Mesenchymal stem cell (in vitro differentiated cells and primary cell): ENCODE measurements at regions not wholly inside any gene's neighbourhood (a gene's known extent, or its start where the extent isn't known, plus 50 kb on each side); places are given as distances from the start of the nearest gene placed in this dataset.

ENCODE experiments used
- DNase-seq: peaks from one replicate; pipeline ENCODE4 v3.0.0-alpha.2; 2013
- H2AFZ ChIP-seq: one replicate; pipeline ENCODE4 v1.6.1; 2013; ENCODE audit warnings: low read depth, mild to moderate bottlenecking, control low read depth, inconsistent platforms, low read length, moderate library complexity
- H2AK5ac ChIP-seq: 2 replicates; pipeline ENCODE4 v1.6.1; 2013; ENCODE audit warnings: low read length, moderate library complexity, mild to moderate bottlenecking, inconsistent platforms; ENCODE audit not compliant: severe bottlenecking
- H2BK120ac ChIP-seq: one replicate; pipeline ENCODE4 v1.6.1; 2013; ENCODE audit warnings: low read depth, mild to moderate bottlenecking, inconsistent platforms, low read length, moderate library complexity
- H2BK12ac ChIP-seq, 2 experiments: one replicate each; pipeline ENCODE4 v1.6.1; 2013; ENCODE audit warnings: inconsistent platforms in 2 of 2, low read length in 2 of 2, mild to moderate bottlenecking in 2 of 2, moderate library complexity in 2 of 2, control low read depth in 1 of 2
- H2BK15ac ChIP-seq: one replicate; pipeline ENCODE4 v1.6.1; 2013; ENCODE audit warnings: mild to moderate bottlenecking, low read depth, inconsistent platforms; ENCODE audit not compliant: poor library complexity, severe bottlenecking
- H2BK5ac ChIP-seq: 2 replicates; pipeline ENCODE4 v1.6.1; 2013; ENCODE audit warnings: low read depth, mild to moderate bottlenecking, low read length, control low read depth, inconsistent platforms; ENCODE audit not compliant: poor library complexity, severe bottlenecking
- H3K14ac ChIP-seq, 2 experiments: one replicate each; pipeline ENCODE4 v1.6.1; 2013; ENCODE audit warnings: inconsistent platforms in 2 of 2, low read length in 2 of 2, control low read depth in 1 of 2, mild to moderate bottlenecking in 1 of 2, moderate library complexity in 1 of 2
- H3K18ac ChIP-seq, 2 experiments: one replicate each; pipeline ENCODE4 v1.6.1; 2013; ENCODE audit warnings: inconsistent platforms in 2 of 2, low read length in 2 of 2, control low read depth in 1 of 2, low read depth in 1 of 2, mild to moderate bottlenecking in 1 of 2
- H3K23ac ChIP-seq, 2 experiments: one replicate each; pipeline ENCODE4 v1.6.1; 2013; ENCODE audit warnings: inconsistent platforms in 2 of 2, low read length in 2 of 2, mild to moderate bottlenecking in 2 of 2, moderate library complexity in 2 of 2, control low read depth in 1 of 2
- H3K27ac ChIP-seq: 2 replicates; pipeline ENCODE4 v1.5.1; 2013; ENCODE audit warnings: mild to moderate bottlenecking, moderate library complexity, low read length, control low read depth, inconsistent platforms; ENCODE audit not compliant: poor library complexity, severe bottlenecking
- H3K27me3 ChIP-seq, 2 experiments: 2 replicates each; pipeline versions ENCODE4 v1.6.1 to v1.7.0; 2013; ENCODE audit warnings: low read length in 2 of 2, mild to moderate bottlenecking in 2 of 2, moderate library complexity in 2 of 2, control low read depth in 1 of 2, inconsistent platforms in 1 of 2; ENCODE audit not compliant: control insufficient read depth in 1 of 2, insufficient read depth in 1 of 2
- H3K36me3 ChIP-seq, 2 experiments: 2 replicates each; pipeline versions ENCODE4 v1.6.1 to v1.7.0; 2013; ENCODE audit warnings: low read length in 2 of 2, control low read depth in 1 of 2, inconsistent platforms in 1 of 2, low read depth in 1 of 2, mild to moderate bottlenecking in 1 of 2; ENCODE audit not compliant: insufficient read depth in 2 of 2, control insufficient read depth in 1 of 2
- H3K4ac ChIP-seq, 2 experiments: one replicate each; pipeline ENCODE4 v1.6.1; 2013; ENCODE audit warnings: inconsistent platforms in 2 of 2, low read length in 2 of 2, mild to moderate bottlenecking in 2 of 2, moderate library complexity in 2 of 2, control low read depth in 1 of 2, low read depth in 1 of 2
- H3K4me1 ChIP-seq: 2 replicates; pipeline ENCODE4 v1.6.1; 2013; ENCODE audit warnings: low read depth, low read length, control low read depth; ENCODE audit not compliant: control insufficient read depth, insufficient read depth
- H3K4me2 ChIP-seq: 2 replicates; pipeline ENCODE4 v1.6.1; 2013; ENCODE audit warnings: low read length, mild to moderate bottlenecking, inconsistent platforms; ENCODE audit not compliant: poor library complexity, severe bottlenecking
- H3K4me3 ChIP-seq, 2 experiments: 2 replicates each; pipeline versions ENCODE4 v1.5.1 to v1.7.0; 2013; ENCODE audit warnings: low read length in 2 of 2, mild to moderate bottlenecking in 2 of 2, control low read depth in 1 of 2, low read depth in 1 of 2; ENCODE audit not compliant: insufficient read depth in 1 of 2
- H3K79me1 ChIP-seq: replicated peaks from 2 replicates; pipeline ENCODE4 v1.6.1; 2013; ENCODE audit warnings: mild to moderate bottlenecking, control low read depth, low read length, inconsistent platforms; ENCODE audit not compliant: poor library complexity, severe bottlenecking
- H3K9ac ChIP-seq: 2 replicates; pipeline ENCODE4 v1.7.0; 2013; ENCODE audit warnings: mild to moderate bottlenecking, low read length, moderate library complexity
- H3K9me3 ChIP-seq: 2 replicates; pipeline ENCODE4 v1.7.0; 2013; ENCODE audit warnings: mild to moderate bottlenecking, low read length; ENCODE audit not compliant: control insufficient read depth
- H4K8ac ChIP-seq: one replicate; pipeline ENCODE4 v1.6.1; 2013; ENCODE audit warnings: inconsistent platforms, mild to moderate bottlenecking, low read length, moderate library complexity
- H4K91ac ChIP-seq: one replicate; pipeline ENCODE4 v1.6.1; 2013; ENCODE audit warnings: mild to moderate bottlenecking, low read length, inconsistent platforms
- WGBS: methylation state at CpG from one replicate; pipeline ENCODE4 v1.1.7; 2013; ENCODE audit warnings: mixed read lengths; 5-methylcytosine and 5-hydroxymethylcytosine counted together

GRCh38 chr18:60982928-60983327, 350.3 kb upstream of the CDH20 start:
- Histone ChIP-seq H2AFZ (no peak overlapping the region), H3K27me3 (no peaks in the 10 kb centered on the region), H3K9me3 (no peaks in the 10 kb centered on the region), H3K79me1 (no peaks in the 10 kb centered on the region), H3K4ac (no peak overlapping the region), H3K4me2 (no peak overlapping the region), H3K27ac (no peak overlapping the region), H4K91ac (no peak overlapping the region), H3K36me3 (no peaks in the 10 kb centered on the region), H2BK12ac (no peak overlapping the region), H2AK5ac (no peak overlapping the region), H2BK5ac (no peak overlapping the region), H3K4me3 (no peak overlapping the region), H2BK15ac (no peak overlapping the region), H3K18ac (no peak overlapping the region), H3K23ac (no peak overlapping the region), H3K9ac (no peak overlapping the region), H2BK120ac (no peak overlapping the region), H3K14ac (no peak overlapping the region), H3K4me1 (peaks cover 6% of the 10 kb centered on the region), H4K8ac (no peak overlapping the region)
- no peak for DNase-seq

- H3K27ac ChIP-seq = no peak overlapping the region
- H3K18ac ChIP-seq = no peak overlapping the region
- no peak overlapping the region for H3K9ac ChIP-seq
- no peaks in the 10 kb centered on the region for H3K27me3 ChIP-seq
- 5% methylated on average over 2 of the region's 4 CpGs for WGBS
- H2BK12ac ChIP-seq = no peak overlapping the region
- no peak overlapping the region for H2BK120ac ChIP-seq
- no peak overlapping the region for H3K4ac ChIP-seq
- H3K79me1 ChIP-seq = no peaks in the 10 kb centered on the region
- peak; percentile 86 for DNase-seq
- no peak overlapping the region for H4K91ac ChIP-seq
- no peaks in the 10 kb centered on the region for H3K36me3 ChIP-seq
- H2AFZ ChIP-seq = no peak overlapping the region
- no peak overlapping the region for H2AK5ac ChIP-seq
- H3K4me2 ChIP-seq = no peak overlapping the region
- H3K4me1 ChIP-seq = peaks cover 6% of the 10 kb centered on the region
- no peak overlapping the region for H3K4me3 ChIP-seq
- H2BK15ac ChIP-seq = no peak overlapping the region
- no peak overlapping the region for H3K23ac ChIP-seq
- H4K8ac ChIP-seq = no peak overlapping the region
- H3K14ac ChIP-seq = no peak overlapping the region
- H2BK5ac ChIP-seq = no peak overlapping the region
- no peaks in the 10 kb centered on the region for H3K9me3 ChIP-seq
These were observed 348.7 kb upstream of the CDH20 start for GRCh38 chr18:60984510-60984909.

- H3K79me1 ChIP-seq = no peaks in the 10 kb centered on the region
- H3K14ac ChIP-seq = no peak overlapping the region
- H2BK5ac ChIP-seq = no peak overlapping the region
- no peak overlapping the region for H4K91ac ChIP-seq
- H4K8ac ChIP-seq = no peak overlapping the region
- H2BK120ac ChIP-seq = no peak overlapping the region
- no peak overlapping the region for H2BK15ac ChIP-seq
- H3K4me2 ChIP-seq = no peak overlapping the region
- H3K27ac ChIP-seq = no peak overlapping the region
- H3K18ac ChIP-seq = no peak overlapping the region
- H3K27me3 ChIP-seq = no peaks in the 10 kb centered on the region
- no peak overlapping the region for H2BK12ac ChIP-seq
- H3K9ac ChIP-seq = no peak overlapping the region
- H3K4ac ChIP-seq = no peak overlapping the region
- H3K23ac ChIP-seq = no peak overlapping the region
- no peak overlapping the region for H2AK5ac ChIP-seq
- no peaks in the 10 kb centered on the region for H3K9me3 ChIP-seq
- H2AFZ ChIP-seq = no peak overlapping the region
- H3K36me3 ChIP-seq = no peaks in the 10 kb centered on the region
- no peak overlapping the region for H3K4me3 ChIP-seq
- H3K4me1 ChIP-seq = peaks cover 5% of the 10 kb centered on the region
- peak; percentile 4 for DNase-seq
- WGBS = no CpG with 5 or more reads among the region's 1 CpG
These were observed 345.3 kb upstream of the CDH20 start for GRCh38 chr18:60987963-60988362.

- Histone ChIP-seq H3K4me2 (no peak overlapping the region), H4K91ac (no peak overlapping the region), H2AK5ac (no peak overlapping the region), H3K27ac (no peak overlapping the region), H3K18ac (no peak overlapping the region), H3K4me1 (no peaks in the 10 kb centered on the region), H3K9me3 (no peaks in the 10 kb centered on the region), H2AFZ (no peak overlapping the region), H3K4me3 (no peak overlapping the region), H4K8ac (no peak overlapping the region), H2BK15ac (no peak overlapping the region), H2BK5ac (no peak overlapping the region), H3K23ac (no peak overlapping the region), H3K4ac (no peak overlapping the region), H3K9ac (no peak overlapping the region), H3K27me3 (no peaks in the 10 kb centered on the region), H3K79me1 (no peaks in the 10 kb centered on the region), H2BK12ac (no peak overlapping the region), H2BK120ac (no peak overlapping the region), H3K14ac (no peak overlapping the region), H3K36me3 (no peaks in the 10 kb centered on the region)
- no peak for DNase-seq
- no CpG with 5 or more reads among the region's 1 CpG for WGBS
These were observed 336.9 kb upstream of the CDH20 start for GRCh38 chr18:60996326-60996725.
